ENCODE measurements at regions not wholly inside any gene's neighbourhood (a gene's known extent, or its start where the extent isn't known, plus 50 kb on each side); places are given as distances from the start of the nearest gene placed in this dataset.

- no peak overlapping the region for H3K9ac ChIP-seq (ENCODE audit: low read length)
- 97% methylated on average over 2 of the region's 4 CpGs for WGBS
- no peak overlapping the region for H2BK120ac ChIP-seq (ENCODE audit: low read depth, low read length)
- H3K79me1 ChIP-seq (replicated peaks; ENCODE audit: low read length, poor library complexity, severe bottlenecking), result no peaks in the 10 kb centered on the region
- no peak overlapping the region for H4K91ac ChIP-seq (ENCODE audit: low read length)
- H3K4me1 ChIP-seq (ENCODE audit: control insufficient read depth, insufficient read depth, low read depth, low read length), result no peaks in the 10 kb centered on the region
- no peaks in the 10 kb centered on the region for H3K9me3 ChIP-seq (ENCODE audit: control insufficient read depth, low read length)
- DNase-seq, result peak; percentile 20
- no peak overlapping the region for H2BK5ac ChIP-seq (ENCODE audit: low read depth, low read length, poor library complexity, severe bottlenecking)
- H3K27me3 ChIP-seq (ENCODE audit: control insufficient read depth in 1 of 2, insufficient read depth in 1 of 2, low read length in 2 of 2), result no peaks in the 10 kb centered on the region
- H3K4ac ChIP-seq (ENCODE audit: low read depth in 1 of 2, low read length in 2 of 2), result no peak overlapping the region
- H2BK12ac ChIP-seq (ENCODE audit: low read length in 2 of 2), result no peak overlapping the region
- no peak overlapping the region for H3K23ac ChIP-seq (ENCODE audit: low read length in 2 of 2)
- H3K18ac ChIP-seq (ENCODE audit: low read depth in 1 of 2, low read length in 2 of 2), result no peak overlapping the region
- H4K8ac ChIP-seq (ENCODE audit: low read length), result no peak overlapping the region
- no peak overlapping the region for H2BK15ac ChIP-seq (ENCODE audit: low read depth, poor library complexity, severe bottlenecking)
- H2AK5ac ChIP-seq (ENCODE audit: low read length, severe bottlenecking), result no peak overlapping the region
- H3K36me3 ChIP-seq (ENCODE audit: control insufficient read depth in 1 of 2, insufficient read depth in 2 of 2, low read depth in 1 of 2, low read length in 2 of 2), result no peaks in the 10 kb centered on the region
- no peak overlapping the region for H3K4me3 ChIP-seq (ENCODE audit: insufficient read depth in 1 of 2, low read depth in 1 of 2, low read length in 2 of 2)
- H3K14ac ChIP-seq (ENCODE audit: low read length in 2 of 2), result no peak overlapping the region
- no peak overlapping the region for H3K27ac ChIP-seq (ENCODE audit: low read length, poor library complexity, severe bottlenecking)
- no peak overlapping the region for H3K4me2 ChIP-seq (ENCODE audit: low read length, poor library complexity, severe bottlenecking)
- H2AFZ ChIP-seq (ENCODE audit: low read depth, low read length), result no peak overlapping the region
Measured at GRCh38 chr6:104226790-104227446, 632.8 kb downstream of the HACE1 start.

GRCh38 chr6:104218116-104218515 is 641.6 kb downstream of the HACE1 start:
- Histone ChIP-seq H3K36me3 (ENCODE audit: control insufficient read depth in 1 of 2, insufficient read depth in 2 of 2, low read depth in 1 of 2, low read length in 2 of 2) (no peaks in the 10 kb centered on the region), H3K79me1 (replicated peaks; ENCODE audit: low read length, poor library complexity, severe bottlenecking) (no peaks in the 10 kb centered on the region), H3K9ac (ENCODE audit: low read length) (no peak overlapping the region), H4K91ac (ENCODE audit: low read length) (no peak overlapping the region), H3K27ac (ENCODE audit: low read length, poor library complexity, severe bottlenecking) (no peak overlapping the region), H2BK12ac (ENCODE audit: low read length in 2 of 2) (no peak overlapping the region), H3K9me3 (ENCODE audit: control insufficient read depth, low read length) (no peaks in the 10 kb centered on the region), H3K4me3 (ENCODE audit: insufficient read depth in 1 of 2, low read depth in 1 of 2, low read length in 2 of 2) (no peak overlapping the region), H3K27me3 (ENCODE audit: control insufficient read depth in 1 of 2, insufficient read depth in 1 of 2, low read length in 2 of 2) (no peaks in the 10 kb centered on the region), H3K14ac (ENCODE audit: low read length in 2 of 2) (no peak overlapping the region), H4K8ac (ENCODE audit: low read length) (no peak overlapping the region), H3K4me1 (ENCODE audit: control insufficient read depth, insufficient read depth, low read depth, low read length) (no peaks in the 10 kb centered on the region), H2AK5ac (ENCODE audit: low read length, severe bottlenecking) (no peak overlapping the region), H2BK15ac (ENCODE audit: low read depth, poor library complexity, severe bottlenecking) (no peak overlapping the region), H3K4me2 (ENCODE audit: low read length, poor library complexity, severe bottlenecking) (no peak overlapping the region), H2BK5ac (ENCODE audit: low read depth, low read length, poor library complexity, severe bottlenecking) (no peak overlapping the region), H3K23ac (ENCODE audit: low read length in 2 of 2) (no peak overlapping the region), H3K18ac (ENCODE audit: low read depth in 1 of 2, low read length in 2 of 2) (no peak overlapping the region), H3K4ac (ENCODE audit: low read depth in 1 of 2, low read length in 2 of 2) (no peak overlapping the region), H2AFZ (ENCODE audit: low read depth, low read length) (no peak overlapping the region), H2BK120ac (ENCODE audit: low read depth, low read length) (no peak overlapping the region)
- peak; percentile 61 for DNase-seq
- 46% methylated on average over 2 of the region's 3 CpGs for WGBS

GRCh38 chr6:104214901-104215300 is 644.8 kb downstream of the HACE1 start:
- DNase-seq, result peak; percentile 47
- no peak overlapping the region for H3K27ac ChIP-seq (ENCODE audit: low read length, poor library complexity, severe bottlenecking)
- no peak overlapping the region for H3K4ac ChIP-seq (ENCODE audit: low read depth in 1 of 2, low read length in 2 of 2)
- 50% methylated on average over 2 of the region's 3 CpGs for WGBS
- H2BK12ac ChIP-seq (ENCODE audit: low read length in 2 of 2), result no peak overlapping the region
- no peak overlapping the region for H2AK5ac ChIP-seq (ENCODE audit: low read length, severe bottlenecking)
- no peak overlapping the region for H2BK120ac ChIP-seq (ENCODE audit: low read depth, low read length)
- no peaks in the 10 kb centered on the region for H3K36me3 ChIP-seq (ENCODE audit: control insufficient read depth in 1 of 2, insufficient read depth in 2 of 2, low read depth in 1 of 2, low read length in 2 of 2)
- no peak overlapping the region for H3K23ac ChIP-seq (ENCODE audit: low read length in 2 of 2)
- no peaks in the 10 kb centered on the region for H3K4me1 ChIP-seq (ENCODE audit: control insufficient read depth, insufficient read depth, low read depth, low read length)
- no peak overlapping the region for H2BK15ac ChIP-seq (ENCODE audit: low read depth, poor library complexity, severe bottlenecking)
- no peak overlapping the region for H2BK5ac ChIP-seq (ENCODE audit: low read depth, low read length, poor library complexity, severe bottlenecking)
- no peak overlapping the region for H3K4me3 ChIP-seq (ENCODE audit: insufficient read depth in 1 of 2, low read depth in 1 of 2, low read length in 2 of 2)
- H3K4me2 ChIP-seq (ENCODE audit: low read length, poor library complexity, severe bottlenecking), result no peak overlapping the region
- no peak overlapping the region for H3K18ac ChIP-seq (ENCODE audit: low read depth in 1 of 2, low read length in 2 of 2)
- no peak overlapping the region for H3K9ac ChIP-seq (ENCODE audit: low read length)
- H3K27me3 ChIP-seq (ENCODE audit: control insufficient read depth in 1 of 2, insufficient read depth in 1 of 2, low read length in 2 of 2), result no peaks in the 10 kb centered on the region
- H3K79me1 ChIP-seq (replicated peaks; ENCODE audit: low read length, poor library complexity, severe bottlenecking), result no peaks in the 10 kb centered on the region
- H4K91ac ChIP-seq (ENCODE audit: low read length), result no peak overlapping the region
- H3K9me3 ChIP-seq (ENCODE audit: control insufficient read depth, low read length), result no peaks in the 10 kb centered on the region
- H2AFZ ChIP-seq (ENCODE audit: low read depth, low read length), result no peak overlapping the region
- no peak overlapping the region for H3K14ac ChIP-seq (ENCODE audit: low read length in 2 of 2)
- H4K8ac ChIP-seq (ENCODE audit: low read length), result no peak overlapping the region

- H2BK120ac ChIP-seq (ENCODE audit: low read depth, low read length), result no peak overlapping the region
- H2AK5ac ChIP-seq (ENCODE audit: low read length, severe bottlenecking), result no peak overlapping the region
- no peak overlapping the region for H3K27ac ChIP-seq (ENCODE audit: low read length, poor library complexity, severe bottlenecking)
- H4K91ac ChIP-seq (ENCODE audit: low read length), result no peak overlapping the region
- no peaks in the 10 kb centered on the region for H3K9me3 ChIP-seq (ENCODE audit: control insufficient read depth, low read length)
- H3K9ac ChIP-seq (ENCODE audit: low read length), result no peak overlapping the region
- H3K79me1 ChIP-seq (replicated peaks; ENCODE audit: low read length, poor library complexity, severe bottlenecking), result no peaks in the 10 kb centered on the region
- no CpG with 5 or more reads among the region's 1 CpG for WGBS
- H3K4me2 ChIP-seq (ENCODE audit: low read length, poor library complexity, severe bottlenecking), result no peak overlapping the region
- no peak overlapping the region for H2BK15ac ChIP-seq (ENCODE audit: low read depth, poor library complexity, severe bottlenecking)
- no peak overlapping the region for H4K8ac ChIP-seq (ENCODE audit: low read length)
- H2BK12ac ChIP-seq (ENCODE audit: low read length in 2 of 2), result no peak overlapping the region
- H3K18ac ChIP-seq (ENCODE audit: low read depth in 1 of 2, low read length in 2 of 2), result no peak overlapping the region
- H3K14ac ChIP-seq (ENCODE audit: low read length in 2 of 2), result no peak overlapping the region
- DNase-seq, result no peak
- no peaks in the 10 kb centered on the region for H3K27me3 ChIP-seq (ENCODE audit: control insufficient read depth in 1 of 2, insufficient read depth in 1 of 2, low read length in 2 of 2)
- no peaks in the 10 kb centered on the region for H3K36me3 ChIP-seq (ENCODE audit: control insufficient read depth in 1 of 2, insufficient read depth in 2 of 2, low read depth in 1 of 2, low read length in 2 of 2)
- no peaks in the 10 kb centered on the region for H3K4me1 ChIP-seq (ENCODE audit: control insufficient read depth, insufficient read depth, low read depth, low read length)
- H2BK5ac ChIP-seq (ENCODE audit: low read depth, low read length, poor library complexity, severe bottlenecking), result no peak overlapping the region
- no peak overlapping the region for H3K4me3 ChIP-seq (ENCODE audit: insufficient read depth in 1 of 2, low read depth in 1 of 2, low read length in 2 of 2)
- no peak overlapping the region for H3K4ac ChIP-seq (ENCODE audit: low read depth in 1 of 2, low read length in 2 of 2)
- no peak overlapping the region for H3K23ac ChIP-seq (ENCODE audit: low read length in 2 of 2)
- no peak overlapping the region for H2AFZ ChIP-seq (ENCODE audit: low read depth, low read length)
Measured at GRCh38 chr6:104212977-104213668, 646.6 kb downstream of the HACE1 start.

All from mesenchymal stem cell (in vitro differentiated cells and primary cell).